Gastroesophageal sphincter (tissue), 3 donors: ENCODE measurements at regions not wholly inside any gene's neighbourhood (a gene's known extent, or its start where the extent isn't known, plus 50 kb on each side); places are given as distances from the start of the nearest gene placed in this dataset.

ENCODE experiments used
- EP300 ChIP-seq: sonication (generic); formaldehyde crosslinking; IDR thresholded peaks from one replicate; pipeline ENCODE4 v1.6.1; 2017; ENCODE audit warnings: antibody characterized with exemption, mild to moderate bottlenecking
- POLR2A ChIP-seq, 2 donors: fragments of 450-650 bp; IDR thresholded peaks; one replicate each; pipeline ENCODE4 v1.6.1; 2017; ENCODE audit warnings: antibody characterized with exemption in 2 of 2, mild to moderate bottlenecking in 2 of 2, moderate library complexity in 1 of 2
- POLR2AphosphoS5 ChIP-seq: sonication (generic); formaldehyde crosslinking; IDR thresholded peaks from one replicate; pipeline ENCODE4 v1.6.1; 2017; ENCODE audit warnings: antibody characterized with exemption
- TF ChIP-seq, protein P1 (sequence below), 4 experiments: fragments of 200-600 bp in 2 of 4; fragments of 450-650 bp in 2 of 4; sonication (generic) in 1 of 4; IDR thresholded peaks; one replicate each; pipeline ENCODE4 v1.5.1; 2017 to 2019; ENCODE audit warnings: antibody characterized with exemption in 4 of 4, mild to moderate bottlenecking in 2 of 4, moderate library complexity in 2 of 4

DNA sequence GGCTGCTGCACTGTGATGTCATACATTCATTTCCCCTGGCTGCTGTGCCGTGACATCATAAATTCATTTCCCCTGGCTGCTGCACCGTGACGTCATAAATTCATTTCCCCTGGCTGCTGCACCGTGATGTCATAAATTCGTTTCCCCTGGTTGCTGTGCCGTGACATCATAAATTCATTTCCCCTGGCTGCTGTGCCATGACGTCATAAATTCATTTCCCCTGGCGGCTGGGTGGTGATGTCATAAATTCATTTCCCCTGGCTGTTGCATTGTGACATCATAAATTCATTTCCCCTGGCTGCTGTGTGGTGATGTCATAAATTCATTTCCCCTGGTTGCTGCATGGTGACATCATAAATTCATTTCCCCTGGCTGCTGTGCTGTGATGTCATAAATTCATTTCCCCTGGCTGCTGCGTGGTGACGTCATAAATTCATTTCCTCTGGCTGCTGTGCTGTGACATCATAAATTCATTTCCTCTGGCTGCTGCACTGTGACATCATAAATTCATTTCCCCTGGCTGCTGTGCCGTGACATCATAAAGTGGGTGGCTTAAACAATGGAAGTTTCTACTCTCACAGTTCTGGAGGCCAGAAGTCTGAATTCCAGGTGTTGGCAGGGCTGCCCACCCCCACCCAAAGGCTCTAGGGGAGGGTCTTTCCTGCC, 301.1 kb downstream of the SHANK2 start:
- TF ChIP-seq POLR2AphosphoS5: no peak
- no peak for TF ChIP-seq POLR2A (IDR thresholded peaks at IDR 0.05)
- TF ChIP-seq, protein P1, sequence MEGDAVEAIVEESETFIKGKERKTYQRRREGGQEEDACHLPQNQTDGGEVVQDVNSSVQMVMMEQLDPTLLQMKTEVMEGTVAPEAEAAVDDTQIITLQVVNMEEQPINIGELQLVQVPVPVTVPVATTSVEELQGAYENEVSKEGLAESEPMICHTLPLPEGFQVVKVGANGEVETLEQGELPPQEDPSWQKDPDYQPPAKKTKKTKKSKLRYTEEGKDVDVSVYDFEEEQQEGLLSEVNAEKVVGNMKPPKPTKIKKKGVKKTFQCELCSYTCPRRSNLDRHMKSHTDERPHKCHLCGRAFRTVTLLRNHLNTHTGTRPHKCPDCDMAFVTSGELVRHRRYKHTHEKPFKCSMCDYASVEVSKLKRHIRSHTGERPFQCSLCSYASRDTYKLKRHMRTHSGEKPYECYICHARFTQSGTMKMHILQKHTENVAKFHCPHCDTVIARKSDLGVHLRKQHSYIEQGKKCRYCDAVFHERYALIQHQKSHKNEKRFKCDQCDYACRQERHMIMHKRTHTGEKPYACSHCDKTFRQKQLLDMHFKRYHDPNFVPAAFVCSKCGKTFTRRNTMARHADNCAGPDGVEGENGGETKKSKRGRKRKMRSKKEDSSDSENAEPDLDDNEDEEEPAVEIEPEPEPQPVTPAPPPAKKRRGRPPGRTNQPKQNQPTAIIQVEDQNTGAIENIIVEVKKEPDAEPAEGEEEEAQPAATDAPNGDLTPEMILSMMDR (IDR thresholded peaks at IDR 0.05): no peak
- no peak for TF ChIP-seq EP300
